ENCODE measurements at regions not wholly inside any gene's neighbourhood (a gene's known extent, or its start where the extent isn't known, plus 50 kb on each side); places are given as distances from the start of the nearest gene placed in this dataset.

- TF ChIP-seq, protein P1, sequence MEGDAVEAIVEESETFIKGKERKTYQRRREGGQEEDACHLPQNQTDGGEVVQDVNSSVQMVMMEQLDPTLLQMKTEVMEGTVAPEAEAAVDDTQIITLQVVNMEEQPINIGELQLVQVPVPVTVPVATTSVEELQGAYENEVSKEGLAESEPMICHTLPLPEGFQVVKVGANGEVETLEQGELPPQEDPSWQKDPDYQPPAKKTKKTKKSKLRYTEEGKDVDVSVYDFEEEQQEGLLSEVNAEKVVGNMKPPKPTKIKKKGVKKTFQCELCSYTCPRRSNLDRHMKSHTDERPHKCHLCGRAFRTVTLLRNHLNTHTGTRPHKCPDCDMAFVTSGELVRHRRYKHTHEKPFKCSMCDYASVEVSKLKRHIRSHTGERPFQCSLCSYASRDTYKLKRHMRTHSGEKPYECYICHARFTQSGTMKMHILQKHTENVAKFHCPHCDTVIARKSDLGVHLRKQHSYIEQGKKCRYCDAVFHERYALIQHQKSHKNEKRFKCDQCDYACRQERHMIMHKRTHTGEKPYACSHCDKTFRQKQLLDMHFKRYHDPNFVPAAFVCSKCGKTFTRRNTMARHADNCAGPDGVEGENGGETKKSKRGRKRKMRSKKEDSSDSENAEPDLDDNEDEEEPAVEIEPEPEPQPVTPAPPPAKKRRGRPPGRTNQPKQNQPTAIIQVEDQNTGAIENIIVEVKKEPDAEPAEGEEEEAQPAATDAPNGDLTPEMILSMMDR (IDR thresholded peaks at IDR 0.05; ENCODE audit: low read length) = no peak
- no peak for TF ChIP-seq EZH2 (optimal IDR thresholded peaks at IDR 0.05; ENCODE audit: low read depth, low read length)
- no peak for TF ChIP-seq EZH2phosphoT487 (IDR thresholded peaks at IDR 0.05; ENCODE audit: low read length)
Measured at GRCh38 chr2:120402508-120402907, 56.6 kb downstream of the INHBB start.

Data from MM.1S (cell line).